ENCODE measurements at regions not wholly inside any gene's neighbourhood (a gene's known extent, or its start where the extent isn't known, plus 50 kb on each side); places are given as distances from the start of the nearest gene placed in this dataset.

DNA sequence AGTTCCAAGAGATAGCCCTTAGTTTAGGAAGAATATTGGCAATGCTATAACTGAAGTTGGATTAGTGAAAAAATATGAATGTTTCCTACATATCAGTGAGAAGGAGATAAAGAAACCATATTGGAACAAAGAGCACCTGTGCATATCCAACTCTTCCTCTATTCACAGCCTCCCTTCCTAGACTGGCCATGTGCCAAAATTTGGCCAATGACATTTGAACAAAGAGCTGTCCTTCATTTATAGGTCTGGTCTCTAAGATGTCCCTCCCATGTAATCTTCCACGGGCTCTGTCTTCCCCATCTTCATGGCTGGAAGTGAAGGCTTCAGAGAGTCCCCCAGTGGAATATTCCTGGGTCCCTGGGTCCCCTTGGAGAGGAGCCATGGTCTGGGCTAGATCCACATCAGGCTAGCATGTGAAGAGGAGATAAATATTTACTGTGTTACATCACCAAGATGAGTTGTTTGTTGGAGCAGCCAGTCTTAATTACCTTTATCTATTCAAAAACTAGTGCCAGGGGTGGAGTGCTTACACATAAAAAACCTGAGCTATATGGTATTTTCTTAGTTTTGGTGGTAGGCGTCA is 190.0 kb upstream of the S1PR3 start:
- in situ Hi-C loops (cut with HindIII; ENCODE audit: low sequenced_read_pairs): no loop called here
- no peak for DNase-seq (ENCODE audit: low read depth)
- TF ChIP-seq, protein P1, sequence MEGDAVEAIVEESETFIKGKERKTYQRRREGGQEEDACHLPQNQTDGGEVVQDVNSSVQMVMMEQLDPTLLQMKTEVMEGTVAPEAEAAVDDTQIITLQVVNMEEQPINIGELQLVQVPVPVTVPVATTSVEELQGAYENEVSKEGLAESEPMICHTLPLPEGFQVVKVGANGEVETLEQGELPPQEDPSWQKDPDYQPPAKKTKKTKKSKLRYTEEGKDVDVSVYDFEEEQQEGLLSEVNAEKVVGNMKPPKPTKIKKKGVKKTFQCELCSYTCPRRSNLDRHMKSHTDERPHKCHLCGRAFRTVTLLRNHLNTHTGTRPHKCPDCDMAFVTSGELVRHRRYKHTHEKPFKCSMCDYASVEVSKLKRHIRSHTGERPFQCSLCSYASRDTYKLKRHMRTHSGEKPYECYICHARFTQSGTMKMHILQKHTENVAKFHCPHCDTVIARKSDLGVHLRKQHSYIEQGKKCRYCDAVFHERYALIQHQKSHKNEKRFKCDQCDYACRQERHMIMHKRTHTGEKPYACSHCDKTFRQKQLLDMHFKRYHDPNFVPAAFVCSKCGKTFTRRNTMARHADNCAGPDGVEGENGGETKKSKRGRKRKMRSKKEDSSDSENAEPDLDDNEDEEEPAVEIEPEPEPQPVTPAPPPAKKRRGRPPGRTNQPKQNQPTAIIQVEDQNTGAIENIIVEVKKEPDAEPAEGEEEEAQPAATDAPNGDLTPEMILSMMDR (IDR thresholded peaks at IDR 0.05; ENCODE audit: low read depth, low read length, missing control alignments): no peak
- no peak overlapping the region for H3K4me3 ChIP-seq (ENCODE audit: low read depth, low read length)

DNA sequence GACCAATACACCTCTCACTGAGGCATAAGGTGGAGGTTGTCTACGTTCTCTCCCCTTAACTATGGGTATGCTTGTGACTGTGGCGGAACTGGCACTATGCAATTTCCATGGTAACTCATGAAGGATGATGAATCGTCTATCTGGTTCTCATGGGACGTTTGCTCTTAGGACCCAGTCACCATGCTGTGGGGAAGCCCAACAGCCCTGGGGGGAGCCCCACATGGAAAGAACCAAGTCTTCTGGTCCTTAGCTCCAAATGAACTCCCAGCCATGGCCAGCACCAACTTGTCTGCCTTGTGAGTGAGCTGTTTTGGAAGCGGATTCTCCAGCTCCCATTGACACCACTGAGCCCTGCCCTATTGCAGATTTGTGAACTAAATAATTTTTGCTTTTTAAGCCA is 188.7 kb upstream of the S1PR3 start:
- H3K4me3 ChIP-seq (ENCODE audit: low read depth, low read length): no peak overlapping the region
- DNase-seq (ENCODE audit: low read depth): no peak
- TF ChIP-seq, protein P1 (IDR thresholded peaks at IDR 0.05; ENCODE audit: low read depth, low read length, missing control alignments): no peak
- in situ Hi-C loops (cut with HindIII; ENCODE audit: low sequenced_read_pairs): no loop called here

DNA sequence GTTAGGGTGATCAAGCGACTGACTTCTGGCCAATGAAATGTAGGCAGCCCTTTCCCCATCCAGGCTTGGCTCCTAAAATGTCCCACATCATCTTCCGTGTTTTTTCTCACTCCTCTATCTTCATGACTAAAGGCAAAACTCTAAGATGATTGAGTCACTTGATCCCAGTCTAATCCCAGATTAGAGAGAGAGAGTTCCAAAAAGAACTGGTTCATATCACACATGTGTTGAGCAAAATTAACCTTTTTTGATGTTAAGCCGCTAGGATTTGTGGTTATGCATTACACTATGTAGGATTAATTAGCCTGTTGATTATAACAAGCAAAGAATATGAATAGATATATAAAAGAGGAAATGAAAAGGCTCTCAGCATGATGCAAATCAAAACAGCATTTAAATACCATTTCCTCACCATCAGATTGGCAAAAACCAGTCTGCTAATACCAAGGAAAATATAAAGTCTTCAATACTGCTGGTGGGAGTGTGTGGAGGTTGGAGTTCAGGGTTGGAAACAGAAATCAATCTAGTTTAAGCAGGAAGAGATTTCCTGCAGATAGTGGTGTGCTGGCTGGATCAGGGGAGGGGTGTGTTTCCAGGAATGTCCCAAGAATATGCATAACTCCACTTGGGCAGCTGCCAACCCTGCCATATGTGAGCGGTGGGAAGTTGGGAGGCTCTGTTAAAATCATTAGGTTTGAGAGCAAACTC is 187.6 kb upstream of the S1PR3 start:
- in situ Hi-C loops (cut with HindIII; ENCODE audit: low sequenced_read_pairs): no loop called here
- no peak for DNase-seq (ENCODE audit: low read depth)
- TF ChIP-seq, protein P1 (IDR thresholded peaks at IDR 0.05; ENCODE audit: low read depth, low read length, missing control alignments): no peak
- H3K4me3 ChIP-seq (ENCODE audit: low read depth, low read length): no peak overlapping the region

DNA sequence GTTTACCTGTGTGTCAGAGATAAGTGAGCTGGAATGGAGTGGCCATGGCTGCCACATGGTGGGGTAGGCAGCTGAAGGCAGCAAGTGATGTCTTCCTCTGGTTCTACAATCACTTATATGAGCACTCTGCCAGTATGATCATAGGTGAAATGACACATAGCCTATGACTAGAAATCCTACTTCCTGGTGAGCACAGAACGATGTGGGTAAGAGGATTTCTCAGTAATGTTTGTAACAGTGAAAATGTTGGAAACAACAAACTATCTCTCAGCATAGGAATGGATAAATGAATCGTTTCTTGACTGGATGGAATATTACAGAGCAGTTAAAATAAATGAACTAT is 187.0 kb upstream of the S1PR3 start:
- TF ChIP-seq, protein P1 (IDR thresholded peaks at IDR 0.05; ENCODE audit: low read depth, low read length, missing control alignments): no peak
- no peak overlapping the region for H3K4me3 ChIP-seq (ENCODE audit: low read depth, low read length)
- in situ Hi-C loops (cut with HindIII; ENCODE audit: low sequenced_read_pairs): no loop called here
- no peak for DNase-seq (ENCODE audit: low read depth)

DNA sequence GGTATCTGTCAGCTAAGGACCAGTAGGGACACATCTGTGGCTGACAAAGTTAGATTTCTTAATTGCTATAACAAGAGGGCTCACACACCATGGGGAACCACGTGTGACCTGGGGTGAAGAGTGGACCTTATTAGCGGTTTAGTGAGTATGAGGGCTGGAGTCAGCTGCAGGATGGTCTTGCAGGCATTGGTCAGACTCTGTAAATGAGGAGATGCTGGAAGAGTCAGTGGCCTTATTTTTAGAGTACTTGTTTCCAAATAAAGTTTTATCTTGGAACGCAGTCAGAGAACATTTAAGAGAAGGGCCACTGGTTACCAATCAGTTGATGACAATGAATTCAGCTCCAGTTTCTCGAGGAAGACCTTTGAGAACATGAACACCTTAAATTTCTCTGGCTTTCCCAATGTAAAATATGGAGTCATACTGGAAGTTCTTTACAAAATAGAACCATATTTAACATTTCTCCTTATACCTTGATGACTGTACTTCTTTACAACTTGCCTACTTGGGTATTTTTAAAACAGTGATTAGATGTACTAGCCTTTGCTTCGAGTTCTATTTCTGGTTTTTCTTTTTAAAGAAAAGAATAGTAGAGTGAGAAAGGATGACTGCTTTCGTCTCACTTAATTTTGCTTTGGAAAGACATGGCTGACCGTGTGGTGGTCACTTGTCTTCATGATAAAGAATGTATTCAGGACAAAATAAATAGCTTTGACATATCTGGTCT is 185.9 kb upstream of the S1PR3 start:
- in situ Hi-C loops (cut with HindIII; ENCODE audit: low sequenced_read_pairs): no loop called here
- no peak for DNase-seq (ENCODE audit: low read depth)
- TF ChIP-seq, protein P1 (IDR thresholded peaks at IDR 0.05; ENCODE audit: low read depth, low read length, missing control alignments): no peak
- no peak overlapping the region for H3K4me3 ChIP-seq (ENCODE audit: low read depth, low read length)

DNA sequence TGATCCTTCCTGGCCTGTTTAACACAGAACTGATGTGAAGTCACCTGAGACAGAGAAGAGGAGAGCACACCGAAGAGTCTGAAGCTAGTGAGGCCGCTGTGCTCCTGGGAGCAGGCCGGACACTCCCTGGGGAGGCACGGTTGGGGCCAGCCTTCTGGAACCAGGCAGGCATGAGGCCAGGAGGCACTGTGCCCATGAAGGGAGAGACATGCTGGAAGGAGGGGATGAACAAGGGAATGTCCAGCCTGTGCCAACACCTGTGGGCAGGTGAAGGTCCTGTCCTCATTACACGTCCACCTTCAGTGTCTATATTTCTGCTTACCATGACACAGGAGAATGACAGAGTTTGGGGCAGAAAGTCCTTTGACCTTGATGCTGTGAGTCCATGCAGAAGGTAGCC is 183.8 kb upstream of the S1PR3 start:
- TF ChIP-seq, protein P1 (IDR thresholded peaks at IDR 0.05; ENCODE audit: low read depth, low read length, missing control alignments): no peak
- no peak overlapping the region for H3K4me3 ChIP-seq (ENCODE audit: low read depth, low read length)
- no peak for DNase-seq (ENCODE audit: low read depth)
- in situ Hi-C loops (cut with HindIII; ENCODE audit: low sequenced_read_pairs): no loop called here
